SK-N-MC (cell line): ENCODE measurements at regions not wholly inside any gene's neighbourhood (a gene's known extent, or its start where the extent isn't known, plus 50 kb on each side); places are given as distances from the start of the nearest gene placed in this dataset.

ENCODE experiments used
- EZH2 ChIP-seq: fragments of 200-600 bp; sonication (generic); IDR thresholded peaks from one replicate; pipeline ENCODE4 v1.6.1; 2017; ENCODE audit warnings: antibody characterized with exemption
- POLR2AphosphoS5 ChIP-seq: IDR thresholded peaks from 2 replicates; pipeline ENCODE4 v1.6.1; 2012; ENCODE audit warnings: mild to moderate bottlenecking, low read depth, low read length, borderline replicate concordance

- TF ChIP-seq POLR2AphosphoS5, result no peak
- no peak for TF ChIP-seq EZH2
Observed at GRCh38 chr1:5616366-5617178, 375.7 kb downstream of the NPHP4 start.
